ENCODE measurements at regions not wholly inside any gene's neighbourhood (a gene's known extent, or its start where the extent isn't known, plus 50 kb on each side); places are given as distances from the start of the nearest gene placed in this dataset.

DNA sequence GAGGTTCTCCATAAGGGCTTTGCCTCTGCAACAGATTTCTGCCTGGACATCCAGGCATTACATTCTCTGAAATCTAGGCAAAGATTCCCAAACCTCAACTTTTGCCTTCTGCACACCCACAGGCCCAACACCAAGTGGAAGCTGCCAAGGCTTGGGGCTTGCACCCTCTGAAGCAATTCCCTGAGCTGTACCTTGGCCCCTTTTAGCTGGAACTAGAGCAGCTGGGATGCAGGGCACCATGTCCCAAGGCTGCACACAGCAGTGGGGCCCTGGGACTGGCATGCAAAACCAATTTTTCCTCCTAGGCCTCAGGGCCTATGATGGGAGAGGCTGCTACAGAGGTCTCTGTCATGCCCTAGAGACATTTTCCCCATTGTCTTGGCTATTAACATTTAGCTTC is 943.2 kb downstream of the PCDH17 start:
- BruUV-seq (replicated peaks), result no TSS peak
- Histone ChIP-seq H3K9me3 (ENCODE audit: insufficient read depth, low read depth) (no peaks in the 10 kb centered on the region), H3K36me3 (ENCODE audit: low read depth) (no peaks in the 10 kb centered on the region), H4K20me1 (ENCODE audit: insufficient read depth) (no peaks in the 10 kb centered on the region), H3K4me2 (no peak overlapping the region), H2AFZ (no peak overlapping the region), H3K9me2 (ENCODE audit: insufficient read depth) (peaks cover 5% of the 10 kb centered on the region; the same call in 1 of the 2 replicates), H3K27ac (no peak overlapping the region), H3F3A (ENCODE audit: insufficient read depth, low read depth) (no peaks in the 10 kb centered on the region), H3K79me2 (ENCODE audit: low read depth) (no peaks in the 10 kb centered on the region), H3K4me3 (no peak overlapping the region), H3K27me3 (ENCODE audit: insufficient read depth, low read depth) (no peaks in the 10 kb centered on the region), H3K4me1 (replicated peaks; ENCODE audit: insufficient read depth) (no peaks in the 10 kb centered on the region)
- ChIA-PET CTCF (no interaction called here), POLR2A (ENCODE audit: unreplicated experiment) (no interaction called here)
- TF ChIP-seq EZH2 (IDR thresholded peaks at IDR 0.05; ENCODE audit: low read depth), result no peak
- TF ChIP-seq, protein P1, sequence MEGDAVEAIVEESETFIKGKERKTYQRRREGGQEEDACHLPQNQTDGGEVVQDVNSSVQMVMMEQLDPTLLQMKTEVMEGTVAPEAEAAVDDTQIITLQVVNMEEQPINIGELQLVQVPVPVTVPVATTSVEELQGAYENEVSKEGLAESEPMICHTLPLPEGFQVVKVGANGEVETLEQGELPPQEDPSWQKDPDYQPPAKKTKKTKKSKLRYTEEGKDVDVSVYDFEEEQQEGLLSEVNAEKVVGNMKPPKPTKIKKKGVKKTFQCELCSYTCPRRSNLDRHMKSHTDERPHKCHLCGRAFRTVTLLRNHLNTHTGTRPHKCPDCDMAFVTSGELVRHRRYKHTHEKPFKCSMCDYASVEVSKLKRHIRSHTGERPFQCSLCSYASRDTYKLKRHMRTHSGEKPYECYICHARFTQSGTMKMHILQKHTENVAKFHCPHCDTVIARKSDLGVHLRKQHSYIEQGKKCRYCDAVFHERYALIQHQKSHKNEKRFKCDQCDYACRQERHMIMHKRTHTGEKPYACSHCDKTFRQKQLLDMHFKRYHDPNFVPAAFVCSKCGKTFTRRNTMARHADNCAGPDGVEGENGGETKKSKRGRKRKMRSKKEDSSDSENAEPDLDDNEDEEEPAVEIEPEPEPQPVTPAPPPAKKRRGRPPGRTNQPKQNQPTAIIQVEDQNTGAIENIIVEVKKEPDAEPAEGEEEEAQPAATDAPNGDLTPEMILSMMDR (conservative IDR thresholded peaks at IDR 0.05), result no peak
- intact Hi-C loops (cut with micrococcal nuclease; ENCODE audit: unreplicated experiment), result no loop called here
- DNase-seq, result no peak

DNA sequence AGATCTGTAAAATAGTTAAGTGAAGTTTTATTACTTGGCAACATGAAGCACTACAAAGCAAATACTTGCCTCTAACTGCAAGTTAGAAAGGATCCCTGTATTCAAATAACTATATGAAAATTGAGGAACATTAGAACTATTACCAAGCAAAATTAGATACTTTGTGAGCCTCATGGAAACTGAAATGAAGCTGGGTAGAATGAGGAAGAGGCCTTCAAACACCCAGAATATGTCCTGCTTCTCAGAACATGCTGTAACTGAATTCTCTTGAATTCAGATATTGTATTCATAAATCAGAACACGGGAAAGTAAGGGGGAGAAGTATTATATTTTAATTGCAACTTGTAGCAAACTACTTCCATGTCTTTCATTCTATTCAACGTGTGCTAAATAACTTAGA is 947.9 kb downstream of the PCDH17 start:
- Histone ChIP-seq H3K9me2 (ENCODE audit: insufficient read depth) (no peaks in the 10 kb centered on the region), H3K4me1 (replicated peaks; ENCODE audit: insufficient read depth) (no peaks in the 10 kb centered on the region), H4K20me1 (ENCODE audit: insufficient read depth) (no peaks in the 10 kb centered on the region), H3F3A (ENCODE audit: insufficient read depth, low read depth) (no peaks in the 10 kb centered on the region), H3K79me2 (ENCODE audit: low read depth) (no peaks in the 10 kb centered on the region), H3K9me3 (ENCODE audit: insufficient read depth, low read depth) (no peaks in the 10 kb centered on the region), H3K27ac (no peak overlapping the region), H2AFZ (no peak overlapping the region), H3K4me2 (no peak overlapping the region), H3K4me3 (no peak overlapping the region), H3K36me3 (ENCODE audit: low read depth) (no peaks in the 10 kb centered on the region), H3K27me3 (ENCODE audit: insufficient read depth, low read depth) (no peaks in the 10 kb centered on the region)
- no peak for TF ChIP-seq EZH2 (IDR thresholded peaks at IDR 0.05; ENCODE audit: low read depth)
- TF ChIP-seq, protein P1 (conservative IDR thresholded peaks at IDR 0.05), result no peak
- CTCF ChIA-PET, result no interaction called here
- no peak for DNase-seq
- intact Hi-C loops (cut with micrococcal nuclease; ENCODE audit: unreplicated experiment), result no loop called here
- BruUV-seq (replicated peaks), result no TSS peak
- POLR2A ChIA-PET (ENCODE audit: unreplicated experiment), result no interaction called here

DNA sequence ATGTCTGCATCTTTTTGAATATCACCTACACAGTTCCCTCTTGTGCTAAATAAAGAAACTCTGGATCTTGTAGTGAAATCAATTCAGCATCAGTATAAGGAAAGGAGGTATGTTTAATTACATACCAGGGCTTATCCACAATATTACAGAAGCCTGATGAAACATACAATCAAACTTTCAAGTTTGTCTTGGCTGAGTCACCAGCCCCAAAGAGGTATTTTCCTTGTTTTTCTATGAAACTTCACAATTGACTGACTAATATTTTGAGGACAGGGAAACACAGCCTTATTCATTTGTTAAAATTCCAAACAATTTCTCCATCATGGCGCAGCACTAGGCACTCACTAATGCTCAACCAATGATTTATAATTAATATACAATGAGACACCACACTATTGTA is 952.4 kb downstream of the PCDH17 start:
- no peaks in the 10 kb centered on the region for H3K9me3 ChIP-seq (ENCODE audit: insufficient read depth, low read depth)
- intact Hi-C loops (cut with micrococcal nuclease; ENCODE audit: unreplicated experiment), result no loop called here

More for the DNA sequence above, 952.4 kb downstream of the PCDH17 start:
- ChIA-PET POLR2A (ENCODE audit: unreplicated experiment) (no interaction called here), CTCF (no interaction called here)
- no peak for DNase-seq
- no peaks in the 10 kb centered on the region for H4K20me1 ChIP-seq (ENCODE audit: insufficient read depth)
- H3K4me3 ChIP-seq, result no peak overlapping the region
- no peaks in the 10 kb centered on the region for H3K4me1 ChIP-seq (replicated peaks; ENCODE audit: insufficient read depth)
- H3K4me2 ChIP-seq, result no peak overlapping the region
- H3K9me2 ChIP-seq (ENCODE audit: insufficient read depth), result no peaks in the 10 kb centered on the region
- no peak for TF ChIP-seq EZH2 (IDR thresholded peaks at IDR 0.05; ENCODE audit: low read depth)
- TF ChIP-seq, protein P1 (conservative IDR thresholded peaks at IDR 0.05), result no peak
- H3K79me2 ChIP-seq (ENCODE audit: low read depth), result no peaks in the 10 kb centered on the region
- H2AFZ ChIP-seq, result no peak overlapping the region
- no peaks in the 10 kb centered on the region for H3K27me3 ChIP-seq (ENCODE audit: insufficient read depth, low read depth)
- no peak overlapping the region for H3K27ac ChIP-seq
- no peaks in the 10 kb centered on the region for H3K36me3 ChIP-seq (ENCODE audit: low read depth)
- no peaks in the 10 kb centered on the region for H3F3A ChIP-seq (ENCODE audit: insufficient read depth, low read depth)
- BruUV-seq (replicated peaks), result no TSS peak
